Keratinocyte (primary cell): ENCODE measurements at regions not wholly inside any gene's neighbourhood (a gene's known extent, or its start where the extent isn't known, plus 50 kb on each side); places are given as distances from the start of the nearest gene placed in this dataset.

Source experiments
- DNase-seq: peaks from one replicate; pipeline ENCODE4 v3.0.0-alpha.2; 2011; ENCODE audit warnings: low read depth, missing footprints, low spot score
- FAIRE-seq: peaks from 2 replicates; lab custom pipeline; 2011; peaks lifted over from hg19 to GRCh38; lab: Jason Lieb, UNC
- H2AFZ ChIP-seq: 2 replicates; pipeline ENCODE4 v1.6.0; 2012; ENCODE audit warnings: low read length, control low read depth, inconsistent platforms; ENCODE audit not compliant: control insufficient read depth
- H3K27ac ChIP-seq: 2 replicates; pipeline ENCODE4 v1.5.1; 2011; ENCODE audit warnings: low read length; ENCODE audit not compliant: control insufficient read depth, insufficient read depth
- H3K27me3 ChIP-seq: 3 replicates; pipeline ENCODE4 v1.6.0; 2011; ENCODE audit warnings: low read length; ENCODE audit not compliant: control insufficient read depth, insufficient read depth; ENCODE audit errors: extremely low read depth
- H3K36me3 ChIP-seq, 2 experiments: 2 replicates in 1 of 2; 3 replicates in 1 of 2; pipeline ENCODE4 v1.5.1; 2011; ENCODE audit warnings: low read length in 2 of 2, mild to moderate bottlenecking in 1 of 2; ENCODE audit not compliant: control insufficient read depth in 2 of 2, insufficient read depth in 2 of 2; ENCODE audit errors: extremely low read depth in 1 of 2
- H3K4me1 ChIP-seq: 3 replicates; pipeline ENCODE4 v1.5.1; 2011; ENCODE audit warnings: low read length; ENCODE audit not compliant: control insufficient read depth, insufficient read depth; ENCODE audit errors: extremely low read depth
- H3K4me2 ChIP-seq: 3 replicates; pipeline ENCODE4 v1.6.0; 2011; ENCODE audit warnings: low read depth, low read length; ENCODE audit not compliant: control insufficient read depth, insufficient read depth; ENCODE audit errors: extremely low read depth
- H3K4me3 ChIP-seq, 3 experiments: fragments of 200-600 bp in 1 of 3; sonication (generic) in 1 of 3; 2 replicates in 2 of 3; 3 replicates in 1 of 3; pipeline ENCODE4 v1.5.1; 2011 to 2016; ENCODE audit warnings: low read length in 3 of 3, mild to moderate bottlenecking in 3 of 3, control low read depth in 2 of 3, inconsistent platforms in 1 of 3, low read depth in 1 of 3, mixed read lengths in 1 of 3, mixed run types in 1 of 3, moderate library complexity in 1 of 3; ENCODE audit not compliant: control insufficient read depth in 2 of 3, insufficient read depth in 2 of 3; ENCODE audit errors: extremely low read depth in 1 of 3
- H3K79me2 ChIP-seq: 2 replicates; pipeline ENCODE4 v1.6.0; 2012; ENCODE audit warnings: low read length; ENCODE audit not compliant: control insufficient read depth, insufficient read depth
- H3K9ac ChIP-seq: 3 replicates; pipeline ENCODE4 v1.6.0; 2011; ENCODE audit warnings: low read length; ENCODE audit not compliant: control insufficient read depth, insufficient read depth; ENCODE audit errors: extremely low read depth
- H3K9me1 ChIP-seq: 3 replicates; pipeline ENCODE4 v1.6.0; 2011; ENCODE audit warnings: low read length; ENCODE audit not compliant: control insufficient read depth, insufficient read depth; ENCODE audit errors: extremely low read depth
- H3K9me3 ChIP-seq: 2 replicates; pipeline ENCODE4 v1.5.1; 2012; ENCODE audit warnings: low read depth, low read length; ENCODE audit not compliant: control insufficient read depth
- H4K20me1 ChIP-seq: 3 replicates; pipeline ENCODE4 v1.6.0; 2011; ENCODE audit warnings: low read length; ENCODE audit not compliant: control insufficient read depth, insufficient read depth; ENCODE audit errors: extremely low read depth
- CTCF ChIP-seq, 3 experiments: IDR thresholded peaks in 1 of 3; conservative IDR thresholded peaks in 1 of 3; optimal IDR thresholded peaks in 1 of 3; 2 replicates in 2 of 3; 3 replicates in 1 of 3; pipeline versions ENCODE3 to v1.5.1; 2011; ENCODE audit warnings: low read length in 3 of 3, mild to moderate bottlenecking in 3 of 3, moderate library complexity in 2 of 3, control low read depth in 1 of 3, inconsistent platforms in 1 of 3; ENCODE audit not compliant: insufficient read depth in 2 of 3; ENCODE audit errors: extremely low read depth in 1 of 3
- EZH2 ChIP-seq: IDR thresholded peaks from one replicate; pipeline ENCODE4 v1.6.1; 2012; ENCODE audit warnings: inconsistent platforms, mild to moderate bottlenecking, low read length, moderate library complexity
- dilution Hi-C: fragments of 300-500 bp; cut with MboI; formaldehyde crosslinking; loops from one replicate; pipeline ENCODE4 v1.7.0; 2020; ENCODE audit warnings: low sequenced_read_pairs; ENCODE audit not compliant: extremely low pct_ligation_motif_present

- Histone ChIP-seq H3K4me2 (no peak overlapping the region), H2AFZ (no peak overlapping the region), H3K27me3 (no peaks in the 10 kb centered on the region), H3K9me3 (no peaks in the 10 kb centered on the region), H3K27ac (no peak overlapping the region), H3K4me3 (no peak overlapping the region), H3K9ac (no peak overlapping the region), H3K4me1 (no peaks in the 10 kb centered on the region), H3K9me1 (no peaks in the 10 kb centered on the region), H3K79me2 (no peaks in the 10 kb centered on the region), H3K36me3 (no peaks in the 10 kb centered on the region), H4K20me1 (no peaks in the 10 kb centered on the region)
- DNase-seq: no peak
- no peak for TF ChIP-seq CTCF (optimal IDR thresholded peaks at IDR 0.05 in 1 of 3, IDR thresholded peaks at IDR 0.05 in 1 of 3, conservative IDR thresholded peaks at IDR 0.05 in 1 of 3; ENCODE audit: extremely low read depth in 1 of 3, insufficient read depth in 2 of 3, low read length in 3 of 3)
- TF ChIP-seq EZH2: no peak
- dilution Hi-C loops: no loop called here
- FAIRE-seq: no peak
These were observed 724.0 kb upstream of the ZNF608 start for GRCh38 chr5:125470280-125470902.

- FAIRE-seq: peak; percentile 59
- no peaks in the 10 kb centered on the region for H3K79me2 ChIP-seq
- no peaks in the 10 kb centered on the region for H3K9me1 ChIP-seq
- peaks cover 14% of the 10 kb centered on the region for H3K4me1 ChIP-seq
- H3K27me3 ChIP-seq: no peaks in the 10 kb centered on the region
- TF ChIP-seq CTCF (optimal IDR thresholded peaks at IDR 0.05 in 1 of 3, IDR thresholded peaks at IDR 0.05 in 1 of 3, conservative IDR thresholded peaks at IDR 0.05 in 1 of 3; ENCODE audit: extremely low read depth in 1 of 3, insufficient read depth in 2 of 3, low read length in 3 of 3) (no peak), EZH2 (no peak)
- H4K20me1 ChIP-seq: no peaks in the 10 kb centered on the region
- no peak overlapping the region for H2AFZ ChIP-seq
- no peaks in the 10 kb centered on the region for H3K36me3 ChIP-seq
- H3K9me3 ChIP-seq: no peaks in the 10 kb centered on the region
- dilution Hi-C loops: no loop called here
- no peak overlapping the region for H3K9ac ChIP-seq
- H3K27ac ChIP-seq: no peak overlapping the region
- no peak for DNase-seq
- H3K4me2 ChIP-seq: no peak overlapping the region
- peak overlapping the region in 1 of 3 experiments; percentile 17 for H3K4me3 ChIP-seq
These were observed 730.6 kb upstream of the ZNF608 start for GRCh38 chr5:125476901-125477585.
